AG09309 (cell line): ENCODE measurements at regions not wholly inside any gene's neighbourhood (a gene's known extent, or its start where the extent isn't known, plus 50 kb on each side); places are given as distances from the start of the nearest gene placed in this dataset.

Experiments used
- DNase-seq: peaks from one replicate; pipeline ENCODE4 v3.0.0-alpha.2; 2010; ENCODE audit warnings: low read depth
- H3K4me3 ChIP-seq: 2 replicates; pipeline ENCODE4 v1.5.1; 2011; ENCODE audit warnings: mild to moderate bottlenecking, low read depth, low read length, moderate library complexity; ENCODE audit not compliant: control insufficient read depth
- CTCF ChIP-seq: IDR thresholded peaks from 2 replicates; pipeline ENCODE4 v1.5.1; 2011; ENCODE audit warnings: mild to moderate bottlenecking, low read depth, low read length, inconsistent platforms; ENCODE audit not compliant: insufficient read depth, control insufficient read depth; ENCODE audit errors: missing control alignments

DNA sequence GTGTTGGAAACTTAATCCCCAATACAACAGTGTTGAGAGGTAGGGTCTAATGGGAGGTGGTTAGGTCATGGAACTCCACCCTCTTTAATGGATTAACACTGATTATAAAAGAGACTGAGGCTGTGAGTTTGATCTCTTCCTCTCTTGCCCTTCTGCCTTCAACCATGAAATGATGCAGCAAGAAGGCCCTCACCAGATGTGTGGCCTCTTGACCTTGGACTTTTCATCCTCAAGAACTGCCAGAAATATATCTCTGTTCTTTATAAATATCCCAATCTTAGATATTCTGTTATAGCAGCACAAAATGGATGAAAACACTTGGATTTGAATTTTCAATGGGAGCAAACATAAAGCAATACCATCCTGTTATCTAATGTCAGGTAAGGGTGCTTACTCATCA lies 67.6 kb downstream of the NMUR2 start:
- TF ChIP-seq CTCF, result no peak
- H3K4me3 ChIP-seq, result no peak overlapping the region
- DNase-seq, result no peak

DNA sequence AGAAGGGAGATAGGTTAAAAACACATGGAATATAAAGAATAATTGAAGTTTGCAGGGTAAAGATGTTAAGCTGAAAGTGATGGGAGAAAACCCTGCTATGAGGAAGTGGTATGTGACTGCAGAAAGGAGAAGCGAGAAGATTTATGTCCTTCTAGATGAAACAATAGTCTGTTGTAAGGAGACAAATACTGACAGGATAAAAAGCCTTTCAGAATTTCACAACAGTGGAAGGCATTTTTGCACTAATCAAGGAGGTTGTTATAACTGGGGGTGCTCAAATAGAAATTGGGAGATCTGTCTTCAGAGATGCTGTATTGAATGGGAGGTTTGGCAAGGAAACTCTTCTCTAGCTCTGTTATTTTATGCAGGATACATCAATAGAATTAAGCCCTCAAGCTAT lies 69.6 kb downstream of the NMUR2 start:
- no peak for TF ChIP-seq CTCF
- no peak for DNase-seq
- H3K4me3 ChIP-seq, result no peak overlapping the region

- no peak for TF ChIP-seq CTCF
- H3K4me3 ChIP-seq, result no peak overlapping the region
- no peak for DNase-seq
Observed at GRCh38 chr5:152332716-152333460, 72.2 kb downstream of the NMUR2 start.

- no peak for DNase-seq
- TF ChIP-seq CTCF, result no peak
- no peak overlapping the region for H3K4me3 ChIP-seq
Observed at GRCh38 chr5:152331718-152332117, 73.4 kb downstream of the NMUR2 start.

- no peak overlapping the region for H3K4me3 ChIP-seq
- TF ChIP-seq CTCF, result no peak
- DNase-seq, result no peak
Observed at GRCh38 chr5:152331006-152331405, 74.1 kb downstream of the NMUR2 start.

DNA sequence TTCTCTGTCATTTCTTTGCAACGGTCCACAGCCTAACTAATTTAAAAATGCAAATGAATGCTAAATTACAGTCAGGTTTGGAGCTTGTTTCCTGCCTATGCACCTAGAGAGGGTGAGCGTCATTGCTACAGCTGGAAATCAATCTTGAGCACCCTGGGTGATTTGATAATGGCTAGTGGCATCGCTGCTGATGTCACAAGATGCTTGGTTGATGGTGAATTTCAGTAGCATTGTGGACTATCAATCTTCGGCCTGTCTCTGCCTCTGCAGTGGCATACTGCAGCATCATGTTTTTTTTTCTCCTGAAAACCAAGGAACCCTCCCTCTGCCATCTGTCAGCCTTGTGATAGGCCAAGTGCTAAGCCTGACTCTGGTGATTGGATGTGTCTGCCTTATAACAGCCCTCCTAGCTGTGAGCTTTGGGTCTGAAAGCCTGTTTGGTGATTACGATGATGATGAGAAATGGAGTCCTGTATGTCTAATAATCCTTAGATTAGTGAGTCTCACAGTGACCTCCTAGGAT lies 75.3 kb downstream of the NMUR2 start:
- H3K4me3 ChIP-seq, result no peak overlapping the region
- TF ChIP-seq CTCF, result no peak
- no peak for DNase-seq

DNA sequence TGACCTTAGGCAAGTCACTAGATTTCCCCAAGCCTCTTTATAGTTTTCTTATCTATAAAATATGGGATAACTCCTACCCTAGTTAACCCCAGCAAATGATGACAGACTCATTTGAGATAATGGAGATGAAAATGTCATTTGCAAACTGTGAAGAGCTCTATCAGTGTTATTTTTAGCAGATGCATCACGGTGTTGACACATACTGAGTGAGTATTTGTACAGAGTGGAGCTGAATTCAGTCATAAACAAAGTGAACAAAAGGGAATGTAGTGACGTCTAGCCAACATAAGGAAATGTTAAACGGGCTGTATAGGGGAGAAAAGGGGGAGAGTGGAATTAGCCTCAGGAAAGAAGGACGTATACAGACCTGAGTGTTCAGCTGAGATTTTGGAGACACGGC lies 75.9 kb downstream of the NMUR2 start:
- DNase-seq, result no peak

More for the DNA sequence above, 75.9 kb downstream of the NMUR2 start:
- H3K4me3 ChIP-seq, result no peak overlapping the region
- TF ChIP-seq CTCF, result no peak
